ENCODE measurements at regions not wholly inside any gene's neighbourhood (a gene's known extent, or its start where the extent isn't known, plus 50 kb on each side); places are given as distances from the start of the nearest gene placed in this dataset.
A peak's percentile ranks its signal among the peaks of the same experiment; 100 is the strongest.

DNA sequence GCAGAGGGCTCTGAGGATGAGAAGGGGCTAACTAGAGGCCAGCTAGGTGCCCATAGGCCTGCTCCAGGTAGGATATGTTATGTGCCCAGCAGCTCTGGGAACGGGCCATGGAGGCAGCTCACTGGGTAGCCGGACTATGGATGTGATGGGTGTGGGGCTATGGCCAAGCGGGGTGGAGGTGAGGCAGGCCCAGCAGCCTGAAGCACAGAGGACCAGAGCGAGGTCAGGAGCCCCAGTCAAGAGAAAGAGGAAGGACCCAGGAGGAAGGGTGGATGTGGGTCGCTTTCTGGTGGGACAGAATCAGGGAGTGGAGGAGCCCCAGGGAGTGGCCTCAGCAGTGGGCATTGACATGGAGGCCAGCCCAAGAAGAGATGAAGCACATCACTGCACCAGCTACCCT is 117.9 kb upstream of the MLN start:
- no peak for DNase-seq (ENCODE audit: low spot score)

- no peak for DNase-seq (ENCODE audit: low spot score)
Observed at GRCh38 chr6:33918175-33918695, 114.4 kb upstream of the MLN start.

DNA sequence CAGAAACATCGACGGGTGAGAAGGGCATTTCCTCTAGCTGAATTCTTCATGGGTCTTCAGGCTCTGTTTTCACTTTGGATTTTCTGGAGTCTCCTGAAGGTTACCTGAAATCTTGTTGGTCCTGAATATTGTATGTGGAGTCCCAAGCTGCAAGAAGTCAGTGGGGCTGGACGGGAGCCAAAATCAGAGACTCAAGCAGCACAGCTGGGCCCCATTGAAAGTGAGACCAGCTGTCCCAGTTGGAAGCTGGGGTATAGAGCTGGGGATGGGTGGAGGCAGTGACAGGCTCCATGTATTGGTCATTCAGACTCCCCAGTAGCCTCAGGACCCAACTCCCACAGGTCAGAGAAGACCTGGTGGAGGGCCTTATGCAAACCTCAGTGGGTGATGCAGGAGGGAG is 111.3 kb upstream of the MLN start:
- DNase-seq (ENCODE audit: low spot score): no peak

- DNase-seq (ENCODE audit: low spot score): no peak
Observed at GRCh38 chr6:33914645-33915044, 110.8 kb upstream of the MLN start.

DNA sequence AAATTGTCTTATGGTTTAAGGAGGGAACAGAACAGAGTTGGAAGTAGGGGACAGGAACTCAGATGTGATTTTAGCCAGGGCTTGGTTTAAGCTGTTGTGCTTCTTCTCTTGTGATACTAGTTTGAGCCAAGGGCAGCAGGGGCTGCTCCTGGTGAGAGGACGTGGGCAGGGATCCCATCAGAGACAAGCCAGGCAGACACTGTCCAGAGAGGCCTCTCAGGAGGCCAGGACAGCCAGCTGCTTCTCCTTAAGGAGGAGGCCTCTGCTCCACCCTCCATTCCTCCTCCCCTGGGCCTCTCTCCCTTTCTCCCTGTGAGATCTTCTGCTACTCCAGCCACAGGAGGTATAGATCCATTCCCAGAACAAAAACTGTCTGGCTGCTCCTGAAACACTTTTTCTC is 108.4 kb upstream of the MLN start:
- DNase-seq (ENCODE audit: low spot score): no peak

- no peak for DNase-seq (ENCODE audit: low spot score)
Observed at GRCh38 chr6:33911488-33911887, 107.7 kb upstream of the MLN start.

DNA sequence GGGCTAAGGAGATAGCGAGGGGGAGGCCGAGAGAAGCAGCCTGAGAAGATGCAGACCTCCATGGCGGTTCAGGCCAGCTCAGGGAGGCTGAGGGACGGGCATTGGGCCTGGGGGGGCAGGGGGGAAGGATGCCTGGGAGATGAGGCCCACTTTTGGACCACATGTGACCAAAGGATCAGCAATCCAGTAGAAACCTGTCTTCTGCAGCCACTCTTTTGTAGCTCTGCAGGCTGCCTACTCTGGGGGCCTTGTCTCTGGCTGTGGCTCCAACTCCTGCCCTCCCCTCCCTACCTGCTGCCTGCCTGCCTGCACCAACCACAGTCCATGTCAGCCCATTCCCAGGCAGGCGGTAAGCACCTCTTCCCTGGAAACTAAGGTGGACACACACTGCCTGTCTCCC is 106.8 kb upstream of the MLN start:
- no peak for DNase-seq (ENCODE audit: low spot score)

- no peak for DNase-seq (ENCODE audit: low spot score)
Observed at GRCh38 chr6:33909737-33910136, 105.9 kb upstream of the MLN start.

DNA sequence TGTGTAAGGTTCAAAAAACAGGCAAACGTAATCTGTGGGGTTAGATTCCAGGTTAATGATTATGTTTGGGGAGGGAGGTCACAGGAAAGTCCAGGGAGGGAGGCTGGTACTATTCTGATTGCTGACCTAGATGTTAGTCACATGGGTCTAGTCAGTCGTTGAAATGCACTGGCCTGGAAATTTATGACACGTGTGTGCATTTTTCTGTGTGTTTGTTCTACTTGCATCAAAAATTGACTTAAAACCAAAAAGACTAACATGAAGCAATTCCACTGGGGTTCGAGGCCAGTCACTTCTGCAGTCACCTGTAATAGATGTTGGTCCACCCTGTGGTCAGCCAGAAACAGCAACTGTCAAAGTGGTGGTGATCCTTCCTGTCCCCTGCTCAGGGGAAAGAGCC is 104.2 kb upstream of the MLN start:
- peak; percentile 84 for DNase-seq (ENCODE audit: low spot score)

GRCh38 chr6:33907227-33907626 is 103.4 kb upstream of the MLN start:
- DNase-seq (ENCODE audit: low spot score): no peak

DNA sequence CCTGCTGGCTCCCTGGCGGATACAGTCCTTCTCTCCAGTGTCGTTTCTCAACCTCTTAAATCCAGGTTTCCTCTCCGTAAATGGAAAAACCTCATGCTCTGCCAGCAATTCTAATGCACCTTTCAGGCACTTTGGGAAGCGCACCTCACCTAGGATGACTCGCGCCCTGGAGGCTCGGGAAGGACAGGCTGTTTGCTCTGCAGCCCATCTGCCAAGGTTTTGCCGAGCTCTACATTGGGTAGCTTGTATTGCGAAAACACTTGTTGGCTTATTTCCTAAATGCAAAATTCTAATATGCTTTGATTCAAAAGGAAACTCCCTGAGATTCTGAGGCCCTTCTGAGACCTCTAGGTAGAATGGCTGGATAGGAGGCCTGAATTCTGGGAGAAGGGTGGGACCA is 102.6 kb upstream of the MLN start:
- no peak for DNase-seq (ENCODE audit: low spot score)

- no peak for DNase-seq (ENCODE audit: low spot score)
Observed at GRCh38 chr6:33905071-33905609, 101.3 kb upstream of the MLN start.

DNA sequence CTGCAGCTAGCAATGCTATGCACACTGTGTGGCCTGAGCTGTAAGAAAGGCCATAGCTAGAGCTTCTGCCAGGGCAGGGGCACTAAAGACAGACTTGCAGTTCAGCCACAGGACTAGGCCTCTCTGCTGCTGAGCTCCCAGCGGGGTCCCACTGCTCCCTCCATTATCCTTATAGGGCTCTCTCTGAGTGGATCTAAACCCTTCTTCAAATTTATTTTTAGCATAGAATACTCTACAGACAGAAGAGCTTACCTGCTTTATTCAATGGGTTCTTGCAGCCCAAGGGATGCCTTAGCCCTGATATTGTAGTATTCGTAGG is 100.9 kb upstream of the MLN start:
- no peak for DNase-seq (ENCODE audit: low spot score)

DNA sequence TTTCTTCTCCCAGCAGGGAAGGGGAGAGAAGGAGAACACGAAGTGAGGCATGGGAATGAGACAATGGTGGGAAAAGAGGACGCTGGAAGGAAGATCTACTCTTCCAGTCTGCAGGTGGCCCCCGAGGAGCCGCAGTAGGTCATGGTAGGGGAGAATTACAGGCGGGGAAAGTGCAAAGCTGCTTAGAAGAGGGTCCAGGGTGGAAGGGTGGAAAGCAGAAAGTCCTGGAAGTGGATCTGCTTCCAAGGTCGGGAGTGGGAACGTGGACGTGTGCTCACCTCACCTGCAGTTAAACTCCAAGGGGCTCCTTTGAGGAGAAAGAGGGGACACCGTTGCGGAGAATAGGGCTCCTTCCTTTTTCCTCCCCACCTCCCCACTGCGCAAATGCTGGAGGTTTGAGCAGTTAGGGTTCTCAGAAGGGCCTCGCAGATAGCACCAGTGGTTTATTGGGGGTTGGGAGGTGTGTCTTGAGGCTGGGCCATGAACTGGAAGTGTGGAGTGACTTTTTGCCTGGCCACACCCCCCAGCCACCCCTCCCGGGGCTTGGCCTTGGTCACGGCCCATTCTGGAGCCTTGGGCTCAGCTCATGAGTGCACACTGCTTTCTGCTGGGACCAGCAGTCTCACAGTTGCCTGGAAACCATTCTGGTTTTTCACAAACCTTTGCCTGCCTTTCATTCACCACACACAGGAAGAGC is 100.4 kb upstream of the MLN start:
- DNase-seq (ENCODE audit: low spot score): peak; percentile 32

DNA sequence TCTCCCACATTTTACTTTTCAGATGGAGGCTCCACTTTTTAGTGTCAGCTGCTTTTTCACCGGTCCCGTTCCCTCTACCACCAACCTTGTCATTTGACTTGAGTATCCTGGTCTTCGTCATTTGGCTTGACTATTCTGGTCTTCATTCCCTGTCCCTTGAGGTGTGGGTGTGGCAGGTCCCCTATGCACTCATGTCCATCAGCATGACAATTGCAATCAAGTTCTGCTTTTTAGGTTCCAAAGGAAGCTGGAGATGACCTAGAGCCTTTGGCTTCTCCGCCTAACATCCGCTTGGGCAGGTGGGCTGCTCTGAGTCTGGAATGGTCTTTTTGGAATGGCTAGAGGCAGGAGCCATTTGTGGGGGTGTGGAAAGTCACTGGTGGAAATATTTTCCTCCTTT is 99.8 kb upstream of the MLN start:
- no peak for DNase-seq (ENCODE audit: low spot score)

GRCh38 chr6:33902457-33902853 is 98.7 kb upstream of the MLN start:
- no peak for DNase-seq (ENCODE audit: low spot score)

DNA sequence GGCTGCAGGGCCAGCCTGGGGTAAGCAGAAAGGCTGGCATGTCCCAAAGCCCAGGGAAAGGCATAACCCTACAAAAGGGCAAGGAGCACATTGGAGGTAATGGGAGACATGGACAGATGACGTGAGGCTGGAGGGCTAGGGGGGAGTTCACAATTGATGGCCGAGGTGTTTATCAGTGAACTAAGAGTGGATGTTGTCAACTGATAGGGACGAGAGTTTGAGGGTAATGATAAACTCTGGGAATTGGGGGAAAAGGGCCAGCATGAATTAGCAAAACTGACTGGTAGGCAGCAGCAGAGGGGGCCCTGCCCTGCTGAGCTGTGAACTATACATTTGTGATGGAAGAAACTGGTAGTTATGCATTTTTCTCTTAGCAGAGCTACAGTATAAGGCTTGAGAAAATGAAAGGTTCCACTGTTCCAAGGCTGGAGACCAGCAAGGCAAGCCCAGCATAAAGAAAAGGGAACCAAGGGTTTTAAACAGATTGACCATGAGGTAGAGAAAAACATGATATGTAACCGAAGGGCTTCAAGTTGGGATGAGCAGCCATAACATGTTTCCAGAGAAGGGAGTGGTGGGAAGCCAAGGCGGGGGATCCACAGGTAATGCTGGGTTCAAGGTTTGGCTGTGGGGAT is 98.1 kb upstream of the MLN start:
- DNase-seq (ENCODE audit: low spot score): no peak

- peak; percentile 57 for DNase-seq (ENCODE audit: low spot score)
Observed at GRCh38 chr6:33898771-33899170, 95.0 kb upstream of the MLN start.

DNA sequence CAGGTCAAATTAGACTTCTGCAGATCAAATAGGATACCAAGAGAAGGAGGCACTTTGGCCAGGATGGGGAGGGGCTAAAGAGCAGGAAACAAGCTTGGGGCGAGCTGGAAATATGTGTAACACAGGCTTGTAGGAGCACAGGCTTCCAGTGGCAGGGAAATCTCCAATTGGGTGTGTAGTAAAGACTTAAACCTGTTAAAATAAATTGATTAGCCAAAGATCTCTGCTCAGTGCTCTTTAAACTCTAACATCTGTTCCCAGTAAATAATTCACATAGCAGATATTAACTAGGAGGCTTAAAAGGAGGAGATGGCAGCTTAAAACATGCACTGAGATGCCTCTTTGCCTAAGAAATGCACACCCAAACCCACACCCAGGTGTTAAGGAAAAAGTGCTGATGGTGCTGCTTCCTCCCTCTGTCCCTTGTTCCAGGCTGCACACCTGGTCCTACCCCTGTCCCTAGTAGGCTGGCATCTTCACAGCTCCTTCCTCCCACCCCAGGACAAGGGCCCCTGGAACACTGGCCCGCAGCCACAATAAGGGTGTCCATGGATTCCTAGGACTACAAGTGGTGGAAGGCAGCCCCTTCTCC is 93.5 kb upstream of the MLN start:
- peak; percentile 6 for DNase-seq (ENCODE audit: low spot score)

DNA sequence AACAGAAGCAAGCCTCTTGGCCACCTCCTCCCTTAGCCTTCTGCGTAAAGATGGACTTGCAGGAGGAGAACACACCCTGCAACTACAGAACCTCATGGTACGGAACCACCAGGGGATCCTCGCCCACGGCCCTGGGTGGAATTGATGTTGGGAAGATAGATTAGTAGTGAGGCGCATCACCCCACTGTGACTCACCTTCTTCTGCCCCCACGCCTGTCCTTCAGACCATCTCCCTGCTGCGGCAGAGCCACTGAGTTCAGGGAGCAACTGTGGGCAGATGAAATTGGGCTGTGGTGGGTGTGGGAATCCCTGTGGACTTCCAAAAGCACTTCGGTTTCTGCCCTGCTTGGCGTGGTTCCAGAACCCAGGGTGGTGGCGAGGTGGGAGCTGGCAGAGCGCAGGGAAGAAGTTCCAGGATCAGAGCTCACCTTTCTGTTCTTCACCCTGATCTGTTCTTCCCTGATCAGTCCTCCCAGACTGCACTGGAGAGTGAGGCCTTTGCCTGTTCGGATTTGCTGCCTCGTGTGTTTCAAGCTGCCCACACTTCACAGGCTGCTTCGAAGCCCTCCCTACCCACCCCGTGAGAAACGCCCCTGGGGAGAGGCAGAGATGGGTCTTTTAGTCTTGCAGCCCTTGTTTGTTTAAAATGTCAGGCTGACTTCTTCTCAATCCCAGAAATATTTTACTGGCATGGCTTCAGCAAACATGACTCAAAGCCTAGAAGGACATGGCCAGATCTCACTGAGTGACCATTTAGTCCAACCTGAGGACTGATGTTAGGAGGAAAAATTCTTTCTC is 92.8 kb upstream of the MLN start:
- no peak for DNase-seq (ENCODE audit: low spot score)

GRCh38 chr6:33895988-33896387 is 92.2 kb upstream of the MLN start:
- no peak for DNase-seq (ENCODE audit: low spot score)

DNA sequence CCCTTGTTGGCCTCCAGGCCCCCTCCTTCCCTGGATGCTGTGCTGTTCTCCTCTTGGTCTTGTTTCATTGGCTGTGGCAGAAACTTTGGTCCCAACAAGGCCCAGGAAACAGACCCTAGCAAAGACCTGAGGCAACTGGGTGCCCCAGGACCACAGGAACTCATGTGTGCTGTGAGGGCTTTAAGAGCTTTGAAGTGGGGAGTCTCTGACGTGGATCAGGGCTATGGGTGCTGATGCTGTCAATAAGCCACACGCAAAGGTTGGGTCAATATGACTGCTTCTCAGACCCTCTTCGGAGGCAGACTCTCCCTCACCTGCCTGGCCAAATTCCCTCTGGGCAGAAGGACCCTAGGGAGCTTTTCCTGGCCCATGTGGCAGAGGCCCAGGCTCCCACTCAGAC is 91.5 kb upstream of the MLN start:
- DNase-seq (ENCODE audit: low spot score): no peak

DNA sequence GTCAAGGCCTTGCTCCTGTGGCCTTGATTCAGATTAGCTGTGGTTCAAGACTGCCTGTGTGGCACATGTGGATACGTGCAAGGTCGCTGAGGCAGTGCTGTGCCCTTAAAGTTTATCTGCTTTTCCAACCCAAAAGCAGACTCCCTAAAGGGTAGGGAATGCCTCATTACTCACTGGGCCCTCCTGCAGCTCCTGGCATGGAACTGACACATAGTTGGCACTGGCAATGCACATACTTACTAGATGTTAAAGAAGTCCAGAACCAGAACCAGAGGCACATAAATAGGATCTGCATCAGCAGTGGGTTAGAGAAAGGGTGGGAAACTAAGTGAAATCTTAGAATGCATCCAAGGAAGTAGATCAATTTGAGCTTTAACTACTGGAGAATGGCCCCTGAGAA is 90.6 kb upstream of the MLN start:
- no peak for DNase-seq (ENCODE audit: low spot score)
